ENCODE measurements at regions not wholly inside any gene's neighbourhood (a gene's known extent, or its start where the extent isn't known, plus 50 kb on each side); places are given as distances from the start of the nearest gene placed in this dataset.

- H3K9me2 ChIP-seq (replicated peaks; ENCODE audit: insufficient read depth, low read length), result no peaks in the 10 kb centered on the region
- H3K27me3 ChIP-seq (ENCODE audit: low read length), result no peaks in the 10 kb centered on the region
- no peak overlapping the region for H3K4me3 ChIP-seq (ENCODE audit: insufficient read depth, low read length, poor library complexity, severe bottlenecking)
- H3K27ac ChIP-seq (ENCODE audit: low read depth, low read length), result no peak overlapping the region
- H4K20me1 ChIP-seq (ENCODE audit: low read depth, low read length), result no peaks in the 10 kb centered on the region
- no peaks in the 10 kb centered on the region for H3K36me3 ChIP-seq (ENCODE audit: low read length)
- H3K4me2 ChIP-seq (ENCODE audit: low read depth, low read length, poor library complexity, severe bottlenecking), result no peak overlapping the region
- H3F3A ChIP-seq (ENCODE audit: insufficient read depth), result no peaks in the 10 kb centered on the region
- H3K9me3 ChIP-seq (ENCODE audit: insufficient read depth, low read length), result no peaks in the 10 kb centered on the region
- H2AFZ ChIP-seq (ENCODE audit: low read depth, low read length, severe bottlenecking), result no peak overlapping the region
- no peak for TF ChIP-seq EZH2phosphoT487 (conservative IDR thresholded peaks at IDR 0.05; ENCODE audit: low read length)
- no peak for TF ChIP-seq CTCF (IDR thresholded peaks at IDR 0.05; ENCODE audit: insufficient read depth, low read length, poor library complexity, severe bottlenecking)
- no peaks in the 10 kb centered on the region for H3K79me2 ChIP-seq (ENCODE audit: insufficient read depth, low read length)
- no peak overlapping the region for H3K9ac ChIP-seq (ENCODE audit: low read length)
Measured at GRCh38 chr16:8247993-8248392, 342.3 kb downstream of the TMEM114 start.

GRCh38 chr16:8243981-8244380, 346.3 kb downstream of the TMEM114 start:
- no peak overlapping the region for H3K9ac ChIP-seq (ENCODE audit: low read length)
- no peak overlapping the region for H2AFZ ChIP-seq (ENCODE audit: low read depth, low read length, severe bottlenecking)
- no peaks in the 10 kb centered on the region for H3K79me2 ChIP-seq (ENCODE audit: insufficient read depth, low read length)
- H3K36me3 ChIP-seq (ENCODE audit: low read length), result no peaks in the 10 kb centered on the region
- H3K9me2 ChIP-seq (replicated peaks; ENCODE audit: insufficient read depth, low read length), result no peaks in the 10 kb centered on the region
- H4K20me1 ChIP-seq (ENCODE audit: low read depth, low read length), result no peaks in the 10 kb centered on the region
- H3K4me2 ChIP-seq (ENCODE audit: low read depth, low read length, poor library complexity, severe bottlenecking), result no peak overlapping the region
- H3K4me3 ChIP-seq (ENCODE audit: insufficient read depth, low read length, poor library complexity, severe bottlenecking), result no peak overlapping the region
- no peaks in the 10 kb centered on the region for H3K9me3 ChIP-seq (ENCODE audit: insufficient read depth, low read length)
- no peak overlapping the region for H3K27ac ChIP-seq (ENCODE audit: low read depth, low read length)
- no peak for TF ChIP-seq CTCF (IDR thresholded peaks at IDR 0.05; ENCODE audit: insufficient read depth, low read length, poor library complexity, severe bottlenecking)
- TF ChIP-seq EZH2phosphoT487 (conservative IDR thresholded peaks at IDR 0.05; ENCODE audit: low read length), result no peak
- H3F3A ChIP-seq (ENCODE audit: insufficient read depth), result no peaks in the 10 kb centered on the region
- no peaks in the 10 kb centered on the region for H3K27me3 ChIP-seq (ENCODE audit: low read length)

- no peak overlapping the region for H3K9ac ChIP-seq (ENCODE audit: low read length)
- TF ChIP-seq EZH2phosphoT487 (conservative IDR thresholded peaks at IDR 0.05; ENCODE audit: low read length) (no peak), CTCF (IDR thresholded peaks at IDR 0.05; ENCODE audit: insufficient read depth, low read length, poor library complexity, severe bottlenecking) (no peak)
- no peaks in the 10 kb centered on the region for H3K36me3 ChIP-seq (ENCODE audit: low read length)
- no peak overlapping the region for H3K4me2 ChIP-seq (ENCODE audit: low read depth, low read length, poor library complexity, severe bottlenecking)
- H3K27ac ChIP-seq (ENCODE audit: low read depth, low read length), result no peak overlapping the region
- H4K20me1 ChIP-seq (ENCODE audit: low read depth, low read length), result no peaks in the 10 kb centered on the region
- H3K9me3 ChIP-seq (ENCODE audit: insufficient read depth, low read length), result no peaks in the 10 kb centered on the region
- no peak overlapping the region for H3K4me3 ChIP-seq (ENCODE audit: insufficient read depth, low read length, poor library complexity, severe bottlenecking)
- H3F3A ChIP-seq (ENCODE audit: insufficient read depth), result no peaks in the 10 kb centered on the region
- H3K27me3 ChIP-seq (ENCODE audit: low read length), result no peaks in the 10 kb centered on the region
- H2AFZ ChIP-seq (ENCODE audit: low read depth, low read length, severe bottlenecking), result no peak overlapping the region
- no peaks in the 10 kb centered on the region for H3K9me2 ChIP-seq (replicated peaks; ENCODE audit: insufficient read depth, low read length)
- no peaks in the 10 kb centered on the region for H3K79me2 ChIP-seq (ENCODE audit: insufficient read depth, low read length)
Measured at GRCh38 chr16:8241408-8241807, 348.9 kb downstream of the TMEM114 start.
